Fibroblast of lung (primary cell): ENCODE measurements at regions not wholly inside any gene's neighbourhood (a gene's known extent, or its start where the extent isn't known, plus 50 kb on each side); places are given as distances from the start of the nearest gene placed in this dataset.

ENCODE experiments used
- DNase-seq, 2 donors: peaks; one replicate each; pipeline versions ENCODE4 v3.0.0 to v3.0.0-alpha.2; 2010; ENCODE audit warnings: low read depth in 2 of 2
- H2AFZ ChIP-seq: 2 replicates; pipeline ENCODE4 v1.5.1; 2012; ENCODE audit warnings: low read length, control low read depth, inconsistent platforms
- H3K27ac ChIP-seq: 2 replicates; pipeline ENCODE4 v1.5.1; 2011; ENCODE audit warnings: low read length, control low read depth; ENCODE audit not compliant: insufficient read depth
- H3K27me3 ChIP-seq: 2 replicates; pipeline ENCODE4 v1.5.1; 2011; ENCODE audit warnings: mild to moderate bottlenecking, low read length; ENCODE audit not compliant: control insufficient read depth, insufficient read depth
- H3K36me3 ChIP-seq: 2 replicates; pipeline ENCODE4 v1.5.1; 2011; ENCODE audit warnings: low read length; ENCODE audit not compliant: control insufficient read depth, insufficient read depth
- H3K4me1 ChIP-seq: 2 replicates; pipeline ENCODE4 v1.5.1; 2011; ENCODE audit warnings: low read length; ENCODE audit not compliant: control insufficient read depth, insufficient read depth; ENCODE audit errors: extremely low read depth
- H3K4me2 ChIP-seq: 2 replicates; pipeline ENCODE4 v1.5.1; 2011; ENCODE audit warnings: low read length, control low read depth; ENCODE audit not compliant: insufficient read depth; ENCODE audit errors: extremely low read depth
- H3K4me3 ChIP-seq, 4 experiments: fragments of 200-600 bp in 1 of 4; sonication (generic) in 1 of 4; replicated peaks in 1 of 4; 2 replicates each; pipeline ENCODE4 v1.5.1; 2011 to 2016; ENCODE audit warnings: low read length in 4 of 4, low read depth in 3 of 4, mild to moderate bottlenecking in 3 of 4, control low read depth in 2 of 4, inconsistent platforms in 1 of 4, mixed read lengths in 1 of 4; ENCODE audit not compliant: insufficient read depth in 1 of 4; ENCODE audit errors: control extremely low read depth in 1 of 4
- H3K79me2 ChIP-seq: 2 replicates; pipeline ENCODE4 v1.5.1; 2012; ENCODE audit warnings: mild to moderate bottlenecking, low read length, inconsistent platforms; ENCODE audit not compliant: control insufficient read depth, insufficient read depth
- H3K9ac ChIP-seq: 2 replicates; pipeline ENCODE4 v1.5.1; 2011; ENCODE audit warnings: mild to moderate bottlenecking, low read length, control low read depth; ENCODE audit not compliant: insufficient read depth
- H3K9me3 ChIP-seq: 2 replicates; pipeline ENCODE4 v1.5.1; 2012; ENCODE audit warnings: low read depth, low read length; ENCODE audit not compliant: control insufficient read depth, insufficient read depth
- H4K20me1 ChIP-seq: 2 replicates; pipeline ENCODE4 v1.5.1; 2011; ENCODE audit warnings: low read length; ENCODE audit not compliant: control insufficient read depth, insufficient read depth; ENCODE audit errors: extremely low read depth
- CTCF ChIP-seq, 2 donors: IDR thresholded peaks in 1 of 2; conservative IDR thresholded peaks in 1 of 2; 1 replicate in 1 of 2; 2 replicates in 1 of 2; pipeline ENCODE4 v1.5.1; 2011 to 2012; ENCODE audit warnings: low read length in 2 of 2, control low read depth in 1 of 2, inconsistent platforms in 1 of 2, low read depth in 1 of 2, mild to moderate bottlenecking in 1 of 2
- EZH2 ChIP-seq: IDR thresholded peaks from 2 replicates; pipeline ENCODE4 v1.5.1; 2012; ENCODE audit warnings: low read length, control low read depth, mild to moderate bottlenecking; ENCODE audit errors: missing control alignments

- DNase-seq: no peak
- Histone ChIP-seq H4K20me1 (no peaks in the 10 kb centered on the region), H3K79me2 (no peaks in the 10 kb centered on the region), H3K27ac (no peak overlapping the region), H2AFZ (no peak overlapping the region), H3K4me3 (no peak overlapping the region), H3K9me3 (no peaks in the 10 kb centered on the region), H3K9ac (no peak overlapping the region), H3K4me1 (no peaks in the 10 kb centered on the region), H3K36me3 (no peaks in the 10 kb centered on the region), H3K27me3 (no peaks in the 10 kb centered on the region), H3K4me2 (no peak overlapping the region)
- no peak for TF ChIP-seq EZH2
- no peak for TF ChIP-seq CTCF (conservative IDR thresholded peaks at IDR 0.05 in 1 of 2, IDR thresholded peaks at IDR 0.05 in 1 of 2; ENCODE audit: low read depth in 1 of 2, low read length in 2 of 2)
These were observed 195.9 kb upstream of the PARP11 start for GRCh38 chr12:4068981-4069669.

DNA sequence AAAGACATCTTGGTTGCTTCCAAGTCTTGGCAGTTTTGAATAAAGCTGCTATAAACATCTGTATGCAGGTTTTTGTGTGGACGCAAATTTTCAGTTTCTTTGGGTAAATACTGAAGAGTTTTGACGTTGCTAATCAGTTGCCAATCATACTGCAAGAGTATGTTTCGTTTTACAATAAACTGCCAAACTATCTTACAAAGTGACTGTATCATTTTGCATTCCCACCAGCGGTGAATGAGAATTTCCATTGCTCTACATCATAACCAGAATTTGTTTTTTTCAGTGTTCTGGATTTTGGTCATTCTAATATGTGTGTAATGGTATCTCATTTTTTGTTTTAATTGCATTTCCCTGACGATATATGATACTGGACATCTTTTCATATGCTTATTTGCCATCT lies 190.8 kb upstream of the PARP11 start:
- DNase-seq: no peak
- Histone ChIP-seq H3K4me2 (no peak overlapping the region), H3K79me2 (no peaks in the 10 kb centered on the region), H2AFZ (no peak overlapping the region), H4K20me1 (no peaks in the 10 kb centered on the region), H3K4me3 (no peak overlapping the region), H3K9me3 (no peaks in the 10 kb centered on the region), H3K4me1 (no peaks in the 10 kb centered on the region), H3K27me3 (no peaks in the 10 kb centered on the region), H3K27ac (no peak overlapping the region), H3K9ac (no peak overlapping the region), H3K36me3 (no peaks in the 10 kb centered on the region)
- TF ChIP-seq EZH2 (no peak), CTCF (conservative IDR thresholded peaks at IDR 0.05 in 1 of 2, IDR thresholded peaks at IDR 0.05 in 1 of 2; ENCODE audit: low read depth in 1 of 2, low read length in 2 of 2) (no peak)

GRCh38 chr12:4059898-4060568 lies 186.8 kb upstream of the PARP11 start:
- Histone ChIP-seq H3K27me3 (no peaks in the 10 kb centered on the region), H3K4me1 (no peaks in the 10 kb centered on the region), H3K9me3 (no peaks in the 10 kb centered on the region), H3K9ac (no peak overlapping the region), H2AFZ (no peak overlapping the region), H3K4me2 (no peak overlapping the region), H4K20me1 (no peaks in the 10 kb centered on the region), H3K36me3 (no peaks in the 10 kb centered on the region), H3K27ac (no peak overlapping the region), H3K79me2 (no peaks in the 10 kb centered on the region), H3K4me3 (no peak overlapping the region)
- no peak for TF ChIP-seq CTCF (conservative IDR thresholded peaks at IDR 0.05 in 1 of 2, IDR thresholded peaks at IDR 0.05 in 1 of 2; ENCODE audit: low read depth in 1 of 2, low read length in 2 of 2)
- no peak for TF ChIP-seq EZH2
- no peak for DNase-seq
